ENCODE measurements at regions not wholly inside any gene's neighbourhood (a gene's known extent, or its start where the extent isn't known, plus 50 kb on each side); places are given as distances from the start of the nearest gene placed in this dataset.

GRCh38 chr2:11993749-11994148 lies 247.3 kb downstream of the LPIN1 start:
- ATAC-seq = no peak

GRCh38 chr2:11995456-11995855 lies 249.0 kb downstream of the LPIN1 start:
- Histone ChIP-seq H3K36me3 (replicated peaks in 1 of 2; ENCODE audit: insufficient read depth in 1 of 2, low read depth in 2 of 2) (no peaks in the 10 kb centered on the region), H3K4me3 (no peak overlapping the region), H3K4me1 (no peaks in the 10 kb centered on the region), H3K27me3 (no peaks in the 10 kb centered on the region), H3K27ac (no peak overlapping the region), H3K9me3 (no peaks in the 10 kb centered on the region)
- intact Hi-C loops (cut with DNase I) = no loop called here
- no peak for TF ChIP-seq CTCF (IDR thresholded peaks at IDR 0.05)
- no peak for ATAC-seq
- no peak for DNase-seq

More at GRCh38 chr2:11993749-11994148, 247.3 kb downstream of the LPIN1 start:
- intact Hi-C loops (cut with DNase I) = no loop called here
- H3K4me1 ChIP-seq = no peaks in the 10 kb centered on the region
- no peaks in the 10 kb centered on the region for H3K27me3 ChIP-seq
- no peaks in the 10 kb centered on the region for H3K36me3 ChIP-seq (replicated peaks in 1 of 2; ENCODE audit: insufficient read depth in 1 of 2, low read depth in 2 of 2)
- H3K4me3 ChIP-seq = no peak overlapping the region
- no peak overlapping the region for H3K27ac ChIP-seq
- no peaks in the 10 kb centered on the region for H3K9me3 ChIP-seq
- TF ChIP-seq POLR2A (IDR thresholded peaks at IDR 0.05) = no peak
- no peak for TF ChIP-seq CTCF (IDR thresholded peaks at IDR 0.05)
- no peak for DNase-seq
- 91 to 95% methylated on average over 1 of the region's 1 CpG for WGBS, 2 donors

- H3K9me3 ChIP-seq = no peaks in the 10 kb centered on the region
- H3K27me3 ChIP-seq = no peaks in the 10 kb centered on the region
- H3K36me3 ChIP-seq (replicated peaks in 1 of 2; ENCODE audit: insufficient read depth in 1 of 2, low read depth in 2 of 2) = no peaks in the 10 kb centered on the region
- no peak overlapping the region for H3K4me3 ChIP-seq
- no peak overlapping the region for H3K27ac ChIP-seq
- TF ChIP-seq POLR2A (IDR thresholded peaks at IDR 0.05) (no peak), CTCF (IDR thresholded peaks at IDR 0.05) (no peak)
- no peak for DNase-seq
- no peak for ATAC-seq
- H3K4me1 ChIP-seq = no peaks in the 10 kb centered on the region
- intact Hi-C loops (cut with DNase I) = no loop called here
These were observed 250.2 kb downstream of the LPIN1 start for GRCh38 chr2:11996618-11997017.

- intact Hi-C loops (cut with DNase I) = no loop called here
- Histone ChIP-seq H3K36me3 (replicated peaks in 1 of 2; ENCODE audit: insufficient read depth in 1 of 2, low read depth in 2 of 2) (no peaks in the 10 kb centered on the region), H3K4me1 (no peaks in the 10 kb centered on the region), H3K9me3 (no peaks in the 10 kb centered on the region), H3K4me3 (no peak overlapping the region), H3K27me3 (no peaks in the 10 kb centered on the region), H3K27ac (no peak overlapping the region)
- TF ChIP-seq POLR2A (IDR thresholded peaks at IDR 0.05) (no peak), CTCF (IDR thresholded peaks at IDR 0.05) (no peak)
- ATAC-seq (no peak), DNase-seq (no peak)
These were observed 250.7 kb downstream of the LPIN1 start for GRCh38 chr2:11997142-11997541.

- intact Hi-C loops (cut with DNase I) = no loop called here
- Histone ChIP-seq H3K27ac (no peak overlapping the region), H3K4me1 (no peaks in the 10 kb centered on the region), H3K27me3 (no peaks in the 10 kb centered on the region), H3K9me3 (no peaks in the 10 kb centered on the region), H3K4me3 (no peak overlapping the region), H3K36me3 (replicated peaks in 1 of 2; ENCODE audit: insufficient read depth in 1 of 2, low read depth in 2 of 2) (no peaks in the 10 kb centered on the region)
- TF ChIP-seq CTCF (IDR thresholded peaks at IDR 0.05) (no peak), POLR2A (IDR thresholded peaks at IDR 0.05) (no peak)
- 55 to 67% methylated on average over 2 of the region's 2 CpGs for WGBS, 2 donors
- DNase-seq = no peak
- no peak for ATAC-seq
These were observed 251.8 kb downstream of the LPIN1 start for GRCh38 chr2:11998218-11998617.
